Left renal cortex interstitium (tissue), 4 donors: ENCODE measurements at regions not wholly inside any gene's neighbourhood (a gene's known extent, or its start where the extent isn't known, plus 50 kb on each side); places are given as distances from the start of the nearest gene placed in this dataset.

Experiments
- DNase-seq, 4 donors: peaks; one replicate each; pipeline ENCODE4 v3.0.0-alpha.2; 2013; ENCODE audit warnings: low read depth in 4 of 4, low spot score in 2 of 4, missing footprints in 1 of 4

- no peak for DNase-seq
Measured at GRCh38 chr13:50511877-50512341, 331.6 kb downstream of the DLEU7 start.

- no peak for DNase-seq
Measured at GRCh38 chr13:50512474-50513299, 330.8 kb downstream of the DLEU7 start.

GRCh38 chr13:50513300-50513877 is 330.1 kb downstream of the DLEU7 start:
- no peak for DNase-seq

- DNase-seq = no peak
Measured at GRCh38 chr13:50514249-50514648, 329.2 kb downstream of the DLEU7 start.

- DNase-seq = no peak
Measured at GRCh38 chr13:50518131-50518530, 325.4 kb downstream of the DLEU7 start.

- no peak for DNase-seq
Measured at GRCh38 chr13:50518781-50519201, 324.7 kb downstream of the DLEU7 start.

- no peak for DNase-seq
Measured at GRCh38 chr13:50519866-50520265, 323.6 kb downstream of the DLEU7 start.

GRCh38 chr13:50521006-50521830 is 322.3 kb downstream of the DLEU7 start:
- DNase-seq = no peak

- no peak for DNase-seq
Measured at GRCh38 chr13:50521831-50522149, 321.7 kb downstream of the DLEU7 start.

GRCh38 chr13:50522506-50522905 is 321.0 kb downstream of the DLEU7 start:
- no peak for DNase-seq

- DNase-seq = no peak
Measured at GRCh38 chr13:50523307-50523706, 320.2 kb downstream of the DLEU7 start.

- DNase-seq = no peak
Measured at GRCh38 chr13:50524560-50524959, 318.9 kb downstream of the DLEU7 start.

GRCh38 chr13:50526661-50527071 is 316.8 kb downstream of the DLEU7 start:
- no peak for DNase-seq

- no peak for DNase-seq
Measured at GRCh38 chr13:50527188-50527587, 316.3 kb downstream of the DLEU7 start.

GRCh38 chr13:50527612-50528509 is 315.6 kb downstream of the DLEU7 start:
- no peak for DNase-seq

- no peak for DNase-seq
Measured at GRCh38 chr13:50529154-50529882, 314.2 kb downstream of the DLEU7 start.

- DNase-seq = no peak
Measured at GRCh38 chr13:50531917-50532899, 311.3 kb downstream of the DLEU7 start.

- no peak for DNase-seq
Measured at GRCh38 chr13:50535050-50535449, 308.4 kb downstream of the DLEU7 start.

- no peak for DNase-seq
Measured at GRCh38 chr13:50537029-50537428, 306.5 kb downstream of the DLEU7 start.
